ENCODE measurements at regions not wholly inside any gene's neighbourhood (a gene's known extent, or its start where the extent isn't known, plus 50 kb on each side); places are given as distances from the start of the nearest gene placed in this dataset.

DNA sequence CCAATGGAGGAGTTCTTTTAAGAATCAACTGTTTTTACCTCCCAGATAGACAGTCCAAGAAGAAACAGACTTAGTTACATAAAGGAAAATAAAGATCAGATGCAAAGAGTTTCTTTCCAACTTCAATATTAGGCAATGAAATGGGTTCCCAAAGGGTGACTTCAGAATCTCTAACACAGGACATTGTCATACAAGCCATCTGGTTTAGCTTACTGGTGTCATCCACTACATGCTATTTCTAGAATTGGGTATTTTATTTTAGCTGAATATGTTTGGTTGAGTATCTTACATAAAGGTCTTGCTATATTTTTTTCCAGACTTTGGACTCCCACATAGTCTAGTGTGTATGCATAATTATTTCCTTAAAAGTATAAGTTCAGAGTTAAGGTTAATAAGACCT lies 162.1 kb upstream of the SLC7A11 start:
- TF ChIP-seq, protein P1, sequence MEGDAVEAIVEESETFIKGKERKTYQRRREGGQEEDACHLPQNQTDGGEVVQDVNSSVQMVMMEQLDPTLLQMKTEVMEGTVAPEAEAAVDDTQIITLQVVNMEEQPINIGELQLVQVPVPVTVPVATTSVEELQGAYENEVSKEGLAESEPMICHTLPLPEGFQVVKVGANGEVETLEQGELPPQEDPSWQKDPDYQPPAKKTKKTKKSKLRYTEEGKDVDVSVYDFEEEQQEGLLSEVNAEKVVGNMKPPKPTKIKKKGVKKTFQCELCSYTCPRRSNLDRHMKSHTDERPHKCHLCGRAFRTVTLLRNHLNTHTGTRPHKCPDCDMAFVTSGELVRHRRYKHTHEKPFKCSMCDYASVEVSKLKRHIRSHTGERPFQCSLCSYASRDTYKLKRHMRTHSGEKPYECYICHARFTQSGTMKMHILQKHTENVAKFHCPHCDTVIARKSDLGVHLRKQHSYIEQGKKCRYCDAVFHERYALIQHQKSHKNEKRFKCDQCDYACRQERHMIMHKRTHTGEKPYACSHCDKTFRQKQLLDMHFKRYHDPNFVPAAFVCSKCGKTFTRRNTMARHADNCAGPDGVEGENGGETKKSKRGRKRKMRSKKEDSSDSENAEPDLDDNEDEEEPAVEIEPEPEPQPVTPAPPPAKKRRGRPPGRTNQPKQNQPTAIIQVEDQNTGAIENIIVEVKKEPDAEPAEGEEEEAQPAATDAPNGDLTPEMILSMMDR (IDR thresholded peaks at IDR 0.05): no peak
- TF ChIP-seq EP300 (IDR thresholded peaks at IDR 0.05) (no peak), POLR2A (IDR thresholded peaks at IDR 0.05) (no peak)
